ENCODE measurements at regions not wholly inside any gene's neighbourhood (a gene's known extent, or its start where the extent isn't known, plus 50 kb on each side); places are given as distances from the start of the nearest gene placed in this dataset.

GRCh38 chr11:45007011-45007410 lies 56.3 kb upstream of the TP53I11 start:
- intact Hi-C loops (cut with micrococcal nuclease; ENCODE audit: unreplicated experiment): no loop called here
- Histone ChIP-seq H3K4me1 (ENCODE audit: insufficient read depth, low read length) (no peaks in the 10 kb centered on the region), H3K9ac (ENCODE audit: insufficient read depth, low read depth, low read length) (no peak overlapping the region), H4K20me1 (ENCODE audit: insufficient read depth, low read length) (no peaks in the 10 kb centered on the region), H3K27me3 (ENCODE audit: control insufficient read depth in 1 of 2, insufficient read depth in 2 of 2, low read length in 2 of 2) (no peaks in the 10 kb centered on the region), H3K4me2 (ENCODE audit: low read depth, low read length) (no peak overlapping the region), H3K79me2 (ENCODE audit: insufficient read depth, low read length) (no peaks in the 10 kb centered on the region), H2AFZ (ENCODE audit: low read length) (no peak overlapping the region), H3K4me3 (replicated peaks in 1 of 3; ENCODE audit: insufficient read depth in 1 of 3, low read depth in 2 of 3, low read length in 3 of 3) (no peak overlapping the region), H3K36me3 (replicated peaks in 1 of 2; ENCODE audit: control insufficient read depth in 1 of 2, insufficient read depth in 2 of 2, low read length in 2 of 2) (no peaks in the 10 kb centered on the region), H3K27ac (ENCODE audit: extremely low read length, insufficient read depth, low read length) (no peak overlapping the region), H3K9me3 (ENCODE audit: low read length) (no peaks in the 10 kb centered on the region)
- in situ Hi-C loops (cut with HindIII; ENCODE audit: extremely low pct_ligation_motif_present, low pct_unique_long_range_greater_than_20kb): no loop called here
- ATAC-seq (no peak), DNase-seq (ENCODE audit: low spot score) (no peak), FAIRE-seq (no peak)
- ChIA-PET CTCF (ENCODE audit: low intra/inter-chr PET ratio, low total read pairs) (no interaction called here), POLR2A (no interaction called here)
- BruUV-seq (replicated peaks): no TSS peak
- no peak for TF ChIP-seq ZNF513 (CRISPR knock-in tag; conservative IDR thresholded peaks at IDR 0.05)
- no peak for TF ChIP-seq TCF7 (IDR thresholded peaks at IDR 0.05; ENCODE audit: low read depth)
- TF ChIP-seq ASH2L (IDR thresholded peaks at IDR 0.05; ENCODE audit: insufficient read length, low read depth, low read length): no peak
- TF ChIP-seq ZMYM4 (CRISPR knock-in tag; IDR thresholded peaks at IDR 0.05): no peak
- TF ChIP-seq ZBTB34 (CRISPR knock-in tag; IDR thresholded peaks at IDR 0.05): no peak
- TF ChIP-seq GFI1 (CRISPR knock-in tag; IDR thresholded peaks at IDR 0.05; ENCODE audit: borderline replicate concordance): no peak
- TF ChIP-seq ZNF839 (CRISPR knock-in tag; IDR thresholded peaks at IDR 0.05; ENCODE audit: borderline replicate concordance): no peak
- no peak for TF ChIP-seq ZBED4 (CRISPR knock-in tag; IDR thresholded peaks at IDR 0.05; ENCODE audit: borderline replicate concordance)
- TF ChIP-seq ZNF607 (CRISPR knock-in tag; IDR thresholded peaks at IDR 0.05; ENCODE audit: borderline replicate concordance): no peak
- no peak for TF ChIP-seq ZNF263 (CRISPR knock-in tag; IDR thresholded peaks at IDR 0.05)
- TF ChIP-seq GABPA (IDR thresholded peaks at IDR 0.05; ENCODE audit: low read depth, low read length): no peak
- no peak for TF ChIP-seq GABPA (CRISPR knock-in tag; IDR thresholded peaks at IDR 0.05; ENCODE audit: low read depth)
- TF ChIP-seq SMARCE1 (IDR thresholded peaks at IDR 0.05; ENCODE audit: borderline replicate concordance): no peak
- TF ChIP-seq THAP8 (CRISPR knock-in tag; IDR thresholded peaks at IDR 0.05; ENCODE audit: borderline replicate concordance): no peak
- no peak for TF ChIP-seq SP1 (IDR thresholded peaks at IDR 0.05)
- TF ChIP-seq SP1 (CRISPR knock-in tag; IDR thresholded peaks at IDR 0.05): no peak
- TF ChIP-seq ZNF326 (CRISPR knock-in tag; IDR thresholded peaks at IDR 0.05; ENCODE audit: borderline replicate concordance): no peak
- no peak for TF ChIP-seq E2F1 (CRISPR knock-in tag; IDR thresholded peaks at IDR 0.05)
- WGBS (ENCODE audit: low lambda C conversion rate): 25% methylated on average over 8 of the region's 8 CpGs
